Esophagus muscularis mucosa (tissue), 4 donors: ENCODE measurements at regions not wholly inside any gene's neighbourhood (a gene's known extent, or its start where the extent isn't known, plus 50 kb on each side); places are given as distances from the start of the nearest gene placed in this dataset.

Experiments used
- DNase-seq: peaks from one replicate; pipeline ENCODE4 v3.0.0-alpha.2; 2017; ENCODE audit errors: extremely low spot score
- H3K27ac ChIP-seq, 4 donors: fragments of 200-600 bp; sonication (generic); replicated peaks in 1 of 4; 1 replicate in 3 of 4; 2 replicates in 1 of 4; pipeline ENCODE4 v1.5.1; 2016 to 2019; ENCODE audit warnings: mild to moderate bottlenecking in 1 of 4
- H3K27me3 ChIP-seq, 4 donors: fragments of 200-600 bp; sonication (generic); one replicate each; pipeline versions ENCODE4 v1.5.1 to v1.6.0; 2016 to 2019
- H3K36me3 ChIP-seq, 4 donors: fragments of 200-600 bp; sonication (generic); one replicate each; pipeline ENCODE4 v1.5.1; 2016 to 2019
- H3K4me1 ChIP-seq, 4 donors: fragments of 200-600 bp; sonication (generic); one replicate each; pipeline ENCODE4 v1.5.1; 2016 to 2019
- H3K4me3 ChIP-seq, 4 donors: fragments of 200-600 bp; sonication (generic); 1 replicate in 2 of 4; 2 replicates in 2 of 4; pipeline ENCODE4 v1.5.1; 2016 to 2019; ENCODE audit warnings: mild to moderate bottlenecking in 4 of 4, moderate library complexity in 1 of 4
- H3K9me3 ChIP-seq, 4 donors: fragments of 200-600 bp; sonication (generic); 1 replicate in 3 of 4; 2 replicates in 1 of 4; pipeline ENCODE4 v1.5.1; 2016 to 2019
- CTCF ChIP-seq, 3 experiments: fragments of 200-600 bp in 2 of 3; fragments of 450-650 bp in 1 of 3; sonication (generic) in 2 of 3; IDR thresholded peaks; one replicate each; pipeline ENCODE4 v1.5.1; 2017 to 2019; ENCODE audit warnings: antibody characterized with exemption in 3 of 3, mild to moderate bottlenecking in 2 of 3, moderate library complexity in 1 of 3
- EP300 ChIP-seq: sonication (generic); formaldehyde crosslinking; IDR thresholded peaks from one replicate; pipeline ENCODE4 v1.6.1; 2017; ENCODE audit warnings: antibody characterized with exemption
- POLR2A ChIP-seq: fragments of 450-650 bp; IDR thresholded peaks from one replicate; pipeline ENCODE4 v1.6.1; 2017; ENCODE audit warnings: antibody characterized with exemption, moderate library complexity, mild to moderate bottlenecking, low read depth
- POLR2AphosphoS5 ChIP-seq, 2 donors: sonication (generic); formaldehyde crosslinking; IDR thresholded peaks; one replicate each; pipeline ENCODE4 v1.6.1; 2017; ENCODE audit warnings: antibody characterized with exemption in 2 of 2
- WGBS: methylation state at CpG from one replicate; pipeline ENCODE4 v1.1.5; 2018; 5-methylcytosine and 5-hydroxymethylcytosine counted together
- intact Hi-C: fragments of 100-400 bp; cut with DNase I; formaldehyde crosslinking; loops from one replicate; pipeline ENCODE4 v1.15.1; 2023

- intact Hi-C loops: no loop called here
- 12% methylated on average over 11 of the region's 18 CpGs for WGBS
- Histone ChIP-seq H3K36me3 (no peaks in the 10 kb centered on the region), H3K4me1 (no peaks in the 10 kb centered on the region), H3K9me3 (no peaks in the 10 kb centered on the region), H3K27ac (no peak overlapping the region), H3K27me3 (peaks cover 0 to 78% (median 2%) of the 10 kb centered on the region in 4 donors), H3K4me3 (no peak overlapping the region)
- no peak for TF ChIP-seq CTCF (IDR thresholded peaks at IDR 0.05)
- no peak for DNase-seq
Measured at GRCh38 chr9:36772449-36773403, 200.0 kb downstream of the MELK start.

GRCh38 chr9:36778682-36779081 lies 206.0 kb downstream of the MELK start:
- Histone ChIP-seq H3K4me3 (no peak overlapping the region), H3K9me3 (no peaks in the 10 kb centered on the region), H3K27ac (no peak overlapping the region), H3K36me3 (no peaks in the 10 kb centered on the region), H3K4me1 (peaks cover 0 to 8% (median 3%) of the 10 kb centered on the region in 4 donors), H3K27me3 (peaks cover 0 to 83% (median 4%) of the 10 kb centered on the region in 4 donors)
- DNase-seq: no peak
- intact Hi-C loops: no loop called here
- TF ChIP-seq EP300 (no peak), CTCF (IDR thresholded peaks at IDR 0.05) (no peak), POLR2A (no peak), POLR2AphosphoS5 (IDR thresholded peaks at IDR 0.05) (no peak)
- WGBS: 60% methylated on average over 3 of the region's 3 CpGs

GRCh38 chr9:36779582-36779981 lies 206.9 kb downstream of the MELK start:
- WGBS: 50% methylated on average over 8 of the region's 8 CpGs
- no peak for DNase-seq
- intact Hi-C loops: no loop called here
- TF ChIP-seq POLR2A (no peak), EP300 (no peak), POLR2AphosphoS5 (IDR thresholded peaks at IDR 0.05) (no peak), CTCF (IDR thresholded peaks at IDR 0.05) (no peak)
- H3K4me3 ChIP-seq: peak overlapping the region in 2 of 4 donors; percentile 3 to 27
- H3K4me1 ChIP-seq: peaks cover 0 to 8% (median 3%) of the 10 kb centered on the region in 4 donors
- peaks cover 0 to 82% (median 4%) of the 10 kb centered on the region in 4 donors for H3K27me3 ChIP-seq
- H3K9me3 ChIP-seq: no peaks in the 10 kb centered on the region
- no peak overlapping the region for H3K27ac ChIP-seq
- H3K36me3 ChIP-seq: no peaks in the 10 kb centered on the region

- Histone ChIP-seq H3K4me3 (peak overlapping the region in 3 of 4 donors; percentile 3 to 27 (median 25)), H3K36me3 (no peaks in the 10 kb centered on the region), H3K9me3 (no peaks in the 10 kb centered on the region), H3K27me3 (peaks cover 0 to 82% (median 2%) of the 10 kb centered on the region in 4 donors), H3K4me1 (peaks cover 0 to 8% (median 3%) of the 10 kb centered on the region in 4 donors), H3K27ac (no peak overlapping the region)
- TF ChIP-seq POLR2AphosphoS5 (IDR thresholded peaks at IDR 0.05) (no peak), CTCF (IDR thresholded peaks at IDR 0.05) (no peak), EP300 (no peak), POLR2A (no peak)
- DNase-seq: no peak
- 40% methylated on average over 3 of the region's 8 CpGs for WGBS
- intact Hi-C loops: no loop called here
Measured at GRCh38 chr9:36780186-36780585, 207.5 kb downstream of the MELK start.
